Ishikawa (cell line): ENCODE measurements at regions not wholly inside any gene's neighbourhood (a gene's known extent, or its start where the extent isn't known, plus 50 kb on each side); places are given as distances from the start of the nearest gene placed in this dataset.

ENCODE experiments used
- EGR1 ChIP-seq: IDR thresholded peaks from 2 replicates; pipeline ENCODE4 v1.6.1; 2012
- TEAD4 ChIP-seq: IDR thresholded peaks from 2 replicates; pipeline ENCODE4 v1.6.1; 2012
- USF1 ChIP-seq: IDR thresholded peaks from 2 replicates; pipeline ENCODE4 v1.6.1; 2012

GRCh38 chr9:117488659-117489058 lies 73.8 kb upstream of the ASTN2 start:
- TF ChIP-seq USF1 (no peak), EGR1 (no peak), TEAD4 (no peak)
